ENCODE measurements at regions not wholly inside any gene's neighbourhood (a gene's known extent, or its start where the extent isn't known, plus 50 kb on each side); places are given as distances from the start of the nearest gene placed in this dataset.

DNA sequence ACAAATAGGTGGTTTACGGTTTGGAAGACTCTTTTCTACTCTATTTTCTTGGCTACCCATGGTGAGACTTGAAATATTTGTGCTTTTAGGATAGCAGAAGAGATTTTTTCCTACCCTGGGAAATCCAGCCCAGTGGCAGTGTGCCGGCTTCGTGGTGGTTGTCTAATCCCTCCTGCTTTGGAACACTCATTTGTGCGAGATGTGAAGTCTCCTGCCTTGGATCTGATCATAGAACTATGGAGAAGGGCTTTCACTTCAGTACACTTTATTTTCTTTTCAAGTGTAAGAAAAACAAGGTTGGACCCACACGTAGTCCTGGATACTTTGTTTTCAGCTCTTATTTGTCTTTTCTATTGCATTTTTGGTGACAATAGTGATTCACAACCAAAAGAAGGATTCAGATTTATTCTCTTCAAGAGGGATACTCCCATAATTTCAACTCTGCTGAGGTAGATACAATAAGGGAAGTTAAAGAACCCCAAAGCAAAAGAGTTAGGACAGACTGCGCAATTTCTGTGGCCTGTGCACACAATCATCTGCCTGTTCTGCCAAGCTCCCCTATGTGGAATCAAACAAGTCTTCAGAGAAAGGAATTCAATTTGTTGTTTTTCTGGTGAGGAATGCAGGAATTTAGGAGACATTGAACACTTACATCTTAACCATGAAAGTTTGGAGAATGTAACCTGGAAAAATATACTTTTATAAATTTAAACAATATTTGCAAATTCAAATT lies 413.2 kb downstream of the GJA1 start:
- no peak for DNase-seq (ENCODE audit: low spot score)
- H3K27me3 Mint-ChIP-seq (ENCODE audit: unreplicated experiment): no peaks in the 10 kb centered on the region
- H3K4me3 Mint-ChIP-seq (ENCODE audit: unreplicated experiment): no peak overlapping the region
- H3K4me1 Mint-ChIP-seq (ENCODE audit: unreplicated experiment): peaks cover 21% of the 10 kb centered on the region
- H3K9me3 Mint-ChIP-seq (ENCODE audit: unreplicated experiment): no peaks in the 10 kb centered on the region
- H3K36me3 Mint-ChIP-seq (ENCODE audit: low read depth, unreplicated experiment): no peaks in the 10 kb centered on the region
- no peak overlapping the region for H3K27ac Mint-ChIP-seq (ENCODE audit: unreplicated experiment)
- TF ChIP-seq, protein P1, sequence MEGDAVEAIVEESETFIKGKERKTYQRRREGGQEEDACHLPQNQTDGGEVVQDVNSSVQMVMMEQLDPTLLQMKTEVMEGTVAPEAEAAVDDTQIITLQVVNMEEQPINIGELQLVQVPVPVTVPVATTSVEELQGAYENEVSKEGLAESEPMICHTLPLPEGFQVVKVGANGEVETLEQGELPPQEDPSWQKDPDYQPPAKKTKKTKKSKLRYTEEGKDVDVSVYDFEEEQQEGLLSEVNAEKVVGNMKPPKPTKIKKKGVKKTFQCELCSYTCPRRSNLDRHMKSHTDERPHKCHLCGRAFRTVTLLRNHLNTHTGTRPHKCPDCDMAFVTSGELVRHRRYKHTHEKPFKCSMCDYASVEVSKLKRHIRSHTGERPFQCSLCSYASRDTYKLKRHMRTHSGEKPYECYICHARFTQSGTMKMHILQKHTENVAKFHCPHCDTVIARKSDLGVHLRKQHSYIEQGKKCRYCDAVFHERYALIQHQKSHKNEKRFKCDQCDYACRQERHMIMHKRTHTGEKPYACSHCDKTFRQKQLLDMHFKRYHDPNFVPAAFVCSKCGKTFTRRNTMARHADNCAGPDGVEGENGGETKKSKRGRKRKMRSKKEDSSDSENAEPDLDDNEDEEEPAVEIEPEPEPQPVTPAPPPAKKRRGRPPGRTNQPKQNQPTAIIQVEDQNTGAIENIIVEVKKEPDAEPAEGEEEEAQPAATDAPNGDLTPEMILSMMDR (IDR thresholded peaks at IDR 0.05; ENCODE audit: unreplicated experiment): no peak

DNA sequence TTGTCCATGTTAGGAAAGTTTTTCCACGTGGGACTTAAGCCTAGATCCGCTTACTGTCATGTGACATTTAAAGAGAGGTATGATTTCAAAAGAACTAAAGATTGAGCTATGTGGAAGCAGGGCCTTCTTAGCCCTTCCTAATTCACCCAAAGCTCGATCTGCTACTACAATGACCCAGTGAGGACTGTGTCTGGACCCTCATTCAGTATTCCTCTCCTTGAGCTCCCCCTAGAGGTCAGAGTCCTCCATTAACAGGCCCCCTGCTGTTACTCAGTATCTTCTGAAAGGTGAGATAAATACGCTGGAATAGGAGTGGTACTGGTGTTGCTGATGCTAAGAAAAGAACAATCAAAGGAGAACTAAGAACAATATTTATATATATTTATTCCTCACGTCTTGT lies 414.0 kb downstream of the GJA1 start:
- no peaks in the 10 kb centered on the region for H3K36me3 Mint-ChIP-seq (ENCODE audit: low read depth, unreplicated experiment)
- no peaks in the 10 kb centered on the region for H3K27me3 Mint-ChIP-seq (ENCODE audit: unreplicated experiment)
- H3K4me3 Mint-ChIP-seq (ENCODE audit: unreplicated experiment): no peak overlapping the region
- H3K9me3 Mint-ChIP-seq (ENCODE audit: unreplicated experiment): no peaks in the 10 kb centered on the region
- H3K4me1 Mint-ChIP-seq (ENCODE audit: unreplicated experiment): peaks cover 21% of the 10 kb centered on the region
- peak; percentile 78 for DNase-seq (ENCODE audit: low spot score)
- TF ChIP-seq, protein P1 (IDR thresholded peaks at IDR 0.05; ENCODE audit: unreplicated experiment): peak; percentile 71
- no peak overlapping the region for H3K27ac Mint-ChIP-seq (ENCODE audit: unreplicated experiment)

DNA sequence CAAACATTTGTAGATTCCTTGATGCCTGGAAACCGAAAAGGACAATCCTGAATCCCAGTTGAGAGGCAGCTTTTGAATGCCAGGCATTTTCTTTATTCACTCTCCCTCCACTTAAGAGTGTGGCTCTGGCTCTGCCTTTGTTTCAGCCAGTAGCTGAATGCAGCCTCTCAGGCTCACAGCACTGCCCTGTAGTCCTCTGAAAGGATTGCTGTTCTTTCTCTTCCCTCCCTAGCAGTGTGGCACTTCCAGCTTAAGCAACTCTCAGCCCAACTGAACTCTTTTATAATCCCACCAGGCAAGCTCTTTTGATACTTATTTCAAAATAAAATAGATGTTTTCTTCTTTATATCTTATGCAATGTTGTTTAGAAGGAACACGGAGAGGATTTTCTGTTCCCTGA lies 415.6 kb downstream of the GJA1 start:
- peak; percentile 4 for DNase-seq (ENCODE audit: low spot score)
- peaks cover 21% of the 10 kb centered on the region for H3K4me1 Mint-ChIP-seq (ENCODE audit: unreplicated experiment)
- H3K9me3 Mint-ChIP-seq (ENCODE audit: unreplicated experiment): no peaks in the 10 kb centered on the region
- H3K27ac Mint-ChIP-seq (ENCODE audit: unreplicated experiment): peak overlapping the region; percentile 12
- H3K36me3 Mint-ChIP-seq (ENCODE audit: low read depth, unreplicated experiment): no peaks in the 10 kb centered on the region
- H3K4me3 Mint-ChIP-seq (ENCODE audit: unreplicated experiment): no peak overlapping the region
- TF ChIP-seq, protein P1 (IDR thresholded peaks at IDR 0.05; ENCODE audit: unreplicated experiment): no peak
- no peaks in the 10 kb centered on the region for H3K27me3 Mint-ChIP-seq (ENCODE audit: unreplicated experiment)

DNA sequence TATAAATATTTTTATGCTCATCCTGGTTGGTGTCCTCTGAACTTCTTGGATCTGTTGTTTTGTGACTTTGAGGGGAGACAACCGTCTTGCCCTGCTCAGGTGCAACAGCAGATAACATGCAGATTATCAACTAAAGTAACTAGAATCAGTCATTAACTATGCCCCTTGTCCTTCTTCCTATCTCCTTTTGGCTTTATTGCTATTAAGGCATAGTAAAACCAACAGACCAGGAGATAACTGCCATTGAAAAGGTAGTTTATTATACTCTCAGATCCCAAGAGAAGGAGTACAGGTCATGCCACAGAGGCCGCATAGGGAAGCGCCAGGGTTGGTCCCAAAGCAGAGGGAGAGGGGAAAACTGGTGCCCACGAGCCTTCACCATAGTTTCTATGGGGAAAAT lies 418.2 kb downstream of the GJA1 start:
- H3K36me3 Mint-ChIP-seq (ENCODE audit: low read depth, unreplicated experiment): no peaks in the 10 kb centered on the region
- no peaks in the 10 kb centered on the region for H3K27me3 Mint-ChIP-seq (ENCODE audit: unreplicated experiment)
- DNase-seq (ENCODE audit: low spot score): no peak
- H3K4me1 Mint-ChIP-seq (ENCODE audit: unreplicated experiment): peaks cover 16% of the 10 kb centered on the region
- no peak overlapping the region for H3K4me3 Mint-ChIP-seq (ENCODE audit: unreplicated experiment)
- TF ChIP-seq, protein P1 (IDR thresholded peaks at IDR 0.05; ENCODE audit: unreplicated experiment): no peak
- H3K9me3 Mint-ChIP-seq (ENCODE audit: unreplicated experiment): no peaks in the 10 kb centered on the region
- H3K27ac Mint-ChIP-seq (ENCODE audit: unreplicated experiment): no peak overlapping the region

DNA sequence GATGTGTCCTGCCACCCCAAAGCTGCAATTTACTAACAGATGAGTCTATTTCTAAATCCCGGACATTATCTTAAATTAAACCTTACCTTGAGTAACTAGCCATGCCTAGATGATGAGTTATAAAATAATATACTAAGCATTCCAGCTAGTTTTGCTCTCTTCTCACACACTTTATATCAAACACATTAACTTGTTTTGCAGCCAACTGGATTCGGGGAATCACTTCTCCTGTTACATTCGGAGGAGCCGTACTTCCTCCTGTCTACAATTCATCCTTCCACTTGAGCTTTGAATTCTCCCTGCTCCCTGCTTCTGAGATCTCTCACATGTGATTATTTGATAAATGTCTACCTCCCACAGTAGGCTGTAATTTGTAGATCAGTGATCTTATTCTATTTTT lies 420.1 kb downstream of the GJA1 start:
- H3K27me3 Mint-ChIP-seq (ENCODE audit: unreplicated experiment): no peaks in the 10 kb centered on the region
- no peak overlapping the region for H3K4me3 Mint-ChIP-seq (ENCODE audit: unreplicated experiment)
- H3K27ac Mint-ChIP-seq (ENCODE audit: unreplicated experiment): no peak overlapping the region
- H3K4me1 Mint-ChIP-seq (ENCODE audit: unreplicated experiment): peaks cover 3% of the 10 kb centered on the region
- DNase-seq (ENCODE audit: low spot score): no peak
- TF ChIP-seq, protein P1 (IDR thresholded peaks at IDR 0.05; ENCODE audit: unreplicated experiment): no peak
- no peaks in the 10 kb centered on the region for H3K36me3 Mint-ChIP-seq (ENCODE audit: low read depth, unreplicated experiment)
- no peaks in the 10 kb centered on the region for H3K9me3 Mint-ChIP-seq (ENCODE audit: unreplicated experiment)
